Peyer's patch (tissue), 4 donors: ENCODE measurements at regions not wholly inside any gene's neighbourhood (a gene's known extent, or its start where the extent isn't known, plus 50 kb on each side); places are given as distances from the start of the nearest gene placed in this dataset.

Experiments used
- DNase-seq, 3 donors: peaks; one replicate each; pipeline ENCODE4 v3.0.0-alpha.2; 2017 to 2019
- H3K27ac ChIP-seq, 4 donors: fragments of 200-600 bp; sonication (generic); one replicate each; pipeline ENCODE4 v1.5.1; 2016 to 2019
- H3K27me3 ChIP-seq, 2 donors: fragments of 200-600 bp; sonication (generic); one replicate each; pipeline ENCODE4 v1.5.1; 2019
- H3K36me3 ChIP-seq, 3 donors: fragments of 200-600 bp; sonication (generic); one replicate each; pipeline ENCODE4 v1.5.1; 2016 to 2019
- H3K4me1 ChIP-seq, 4 donors: fragments of 200-600 bp; sonication (generic); one replicate each; pipeline ENCODE4 v1.5.1; 2016 to 2019
- H3K4me3 ChIP-seq, 4 donors: fragments of 200-600 bp; sonication (generic); 1 replicate in 3 of 4; 2 replicates in 1 of 4; pipeline ENCODE4 v1.5.1; 2016 to 2019; ENCODE audit warnings: mild to moderate bottlenecking in 1 of 4
- H3K9me3 ChIP-seq, 4 donors: fragments of 200-600 bp; sonication (generic); one replicate each; pipeline ENCODE4 v1.5.1; 2016 to 2019; ENCODE audit warnings: mild to moderate bottlenecking in 1 of 4
- POLR2A ChIP-seq, 2 donors: fragments of 450-650 bp; IDR thresholded peaks; one replicate each; pipeline ENCODE4 v1.5.1; 2017; ENCODE audit warnings: antibody characterized with exemption in 2 of 2, mild to moderate bottlenecking in 2 of 2, moderate library complexity in 2 of 2
- TF ChIP-seq, protein P1 (sequence below), 6 experiments: fragments of 450-650 bp in 4 of 6; fragments of 200-600 bp in 2 of 6; sonication (generic) in 1 of 6; IDR thresholded peaks; one replicate each; pipeline ENCODE4 v1.5.1; 2017 to 2019; ENCODE audit warnings: antibody characterized with exemption in 6 of 6, mild to moderate bottlenecking in 3 of 6, moderate library complexity in 1 of 6

DNA sequence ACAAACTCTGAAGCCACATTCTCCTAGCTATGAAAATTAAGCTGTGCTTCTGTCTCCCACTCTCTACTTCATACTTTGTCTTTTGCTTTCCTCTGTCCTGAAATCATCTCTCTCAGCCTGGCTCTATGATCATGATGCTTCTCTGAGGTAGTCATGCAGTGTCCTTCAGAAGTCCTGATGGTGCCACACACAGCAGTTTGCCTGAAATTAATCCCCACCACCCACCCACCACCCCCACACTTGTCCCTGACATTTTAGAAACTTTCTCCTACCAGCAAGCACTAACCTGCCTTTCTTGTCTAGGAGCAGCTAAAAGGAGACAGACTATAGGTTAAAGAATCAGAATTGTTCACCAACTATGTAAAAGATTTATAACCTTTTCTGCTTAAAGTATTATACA is 282.2 kb upstream of the FAM174A start:
- no peaks in the 10 kb centered on the region for H3K27me3 ChIP-seq
- H3K27ac ChIP-seq = no peak overlapping the region

DNA sequence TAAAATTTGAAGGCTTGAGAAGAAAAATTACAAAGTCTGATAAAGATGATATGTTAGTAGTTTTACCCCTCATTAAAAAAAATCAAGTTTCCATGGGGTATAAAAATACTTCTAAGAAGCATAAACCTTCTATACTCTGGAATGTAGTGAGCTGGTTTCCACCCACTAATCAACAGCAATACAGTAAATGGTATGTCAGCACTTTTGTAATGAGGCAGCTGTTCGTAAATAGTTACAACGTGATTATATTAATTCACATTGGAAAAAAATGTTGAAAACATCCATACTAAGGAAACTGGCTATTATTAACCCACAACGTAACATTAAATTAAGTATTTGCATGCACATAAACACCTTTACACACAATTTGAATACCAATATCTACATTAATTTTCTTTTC is 283.1 kb upstream of the FAM174A start:
- TF ChIP-seq, protein P1, sequence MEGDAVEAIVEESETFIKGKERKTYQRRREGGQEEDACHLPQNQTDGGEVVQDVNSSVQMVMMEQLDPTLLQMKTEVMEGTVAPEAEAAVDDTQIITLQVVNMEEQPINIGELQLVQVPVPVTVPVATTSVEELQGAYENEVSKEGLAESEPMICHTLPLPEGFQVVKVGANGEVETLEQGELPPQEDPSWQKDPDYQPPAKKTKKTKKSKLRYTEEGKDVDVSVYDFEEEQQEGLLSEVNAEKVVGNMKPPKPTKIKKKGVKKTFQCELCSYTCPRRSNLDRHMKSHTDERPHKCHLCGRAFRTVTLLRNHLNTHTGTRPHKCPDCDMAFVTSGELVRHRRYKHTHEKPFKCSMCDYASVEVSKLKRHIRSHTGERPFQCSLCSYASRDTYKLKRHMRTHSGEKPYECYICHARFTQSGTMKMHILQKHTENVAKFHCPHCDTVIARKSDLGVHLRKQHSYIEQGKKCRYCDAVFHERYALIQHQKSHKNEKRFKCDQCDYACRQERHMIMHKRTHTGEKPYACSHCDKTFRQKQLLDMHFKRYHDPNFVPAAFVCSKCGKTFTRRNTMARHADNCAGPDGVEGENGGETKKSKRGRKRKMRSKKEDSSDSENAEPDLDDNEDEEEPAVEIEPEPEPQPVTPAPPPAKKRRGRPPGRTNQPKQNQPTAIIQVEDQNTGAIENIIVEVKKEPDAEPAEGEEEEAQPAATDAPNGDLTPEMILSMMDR (IDR thresholded peaks at IDR 0.05) = no peak
- TF ChIP-seq POLR2A (IDR thresholded peaks at IDR 0.05) = no peak
- H3K27me3 ChIP-seq = no peaks in the 10 kb centered on the region
- H3K4me1 ChIP-seq = no peaks in the 10 kb centered on the region
- H3K4me3 ChIP-seq = no peak overlapping the region
- H3K36me3 ChIP-seq = no peaks in the 10 kb centered on the region
- DNase-seq = no peak
- H3K9me3 ChIP-seq = no peaks in the 10 kb centered on the region
- no peak overlapping the region for H3K27ac ChIP-seq

More for the DNA sequence above, 282.2 kb upstream of the FAM174A start:
- H3K4me1 ChIP-seq = no peaks in the 10 kb centered on the region
- no peaks in the 10 kb centered on the region for H3K36me3 ChIP-seq
- no peak for TF ChIP-seq POLR2A (IDR thresholded peaks at IDR 0.05)
- TF ChIP-seq, protein P1 (IDR thresholded peaks at IDR 0.05) = no peak
- DNase-seq = no peak
- no peak overlapping the region for H3K4me3 ChIP-seq
- no peaks in the 10 kb centered on the region for H3K9me3 ChIP-seq

DNA sequence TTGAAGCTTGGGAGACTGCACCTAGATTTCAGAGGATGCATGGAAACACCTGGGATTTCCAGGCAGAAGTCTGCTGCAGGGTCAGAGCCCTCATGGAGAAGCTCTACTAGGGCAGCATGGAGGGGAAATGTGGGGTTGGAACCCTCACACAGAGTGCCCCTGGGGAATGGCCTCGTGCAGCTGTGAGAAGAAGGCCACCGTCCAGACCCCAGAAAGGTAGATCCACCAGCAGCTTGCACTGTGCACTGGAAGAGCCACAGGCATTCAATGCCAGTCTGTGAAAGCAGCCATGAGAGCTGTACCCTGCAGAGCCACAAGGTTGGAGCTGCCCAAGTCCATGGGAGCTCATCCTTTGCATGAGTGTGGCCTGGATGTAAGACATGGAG is 285.3 kb upstream of the FAM174A start:
- H3K27ac ChIP-seq = no peak overlapping the region
- H3K4me3 ChIP-seq = no peak overlapping the region
- H3K4me1 ChIP-seq = no peaks in the 10 kb centered on the region
- TF ChIP-seq, protein P1 (IDR thresholded peaks at IDR 0.05) = no peak
- no peak for TF ChIP-seq POLR2A (IDR thresholded peaks at IDR 0.05)
- H3K27me3 ChIP-seq = no peaks in the 10 kb centered on the region
- H3K9me3 ChIP-seq = no peaks in the 10 kb centered on the region
- DNase-seq = no peak
- H3K36me3 ChIP-seq = no peaks in the 10 kb centered on the region

DNA sequence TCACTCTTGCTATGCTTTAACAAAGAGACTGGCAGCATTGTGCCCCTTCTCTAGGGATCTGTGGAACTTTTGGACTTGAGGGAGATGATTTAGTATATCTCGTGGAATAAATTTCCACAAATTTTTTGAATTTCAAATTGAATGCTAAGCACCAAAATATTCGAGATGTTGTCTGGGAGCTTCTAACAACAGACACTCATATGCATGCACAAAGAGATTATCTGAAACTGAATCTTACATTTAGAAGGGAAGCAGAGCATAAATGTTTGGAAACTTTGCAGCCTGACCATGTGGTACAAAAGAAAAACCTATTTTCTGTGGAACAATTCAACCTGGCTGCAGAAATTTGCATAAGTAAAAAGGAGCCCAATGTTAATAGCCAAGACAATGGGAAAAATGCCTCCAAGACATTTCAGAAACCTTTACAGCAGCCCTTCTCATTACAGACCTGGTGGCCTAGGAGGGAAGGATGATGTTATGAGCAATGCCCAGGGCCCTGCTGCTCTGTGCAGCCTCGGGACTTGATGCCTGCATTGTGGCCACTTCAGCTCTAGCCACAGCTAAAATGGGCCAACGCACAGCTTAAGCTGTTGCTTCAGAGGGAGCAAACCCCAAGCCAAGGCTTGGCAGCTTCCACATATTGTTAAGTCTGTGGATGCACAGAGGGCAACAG is 285.8 kb upstream of the FAM174A start:
- Histone ChIP-seq H3K36me3 (no peaks in the 10 kb centered on the region), H3K4me1 (no peaks in the 10 kb centered on the region), H3K27ac (no peak overlapping the region), H3K27me3 (no peaks in the 10 kb centered on the region), H3K4me3 (no peak overlapping the region), H3K9me3 (no peaks in the 10 kb centered on the region)
- no peak for TF ChIP-seq POLR2A (IDR thresholded peaks at IDR 0.05)
- TF ChIP-seq, protein P1 (IDR thresholded peaks at IDR 0.05) = no peak
- no peak for DNase-seq

GRCh38 chr5:100232736-100233135 is 302.4 kb upstream of the FAM174A start:
- H3K36me3 ChIP-seq = no peaks in the 10 kb centered on the region
- TF ChIP-seq, protein P1 (IDR thresholded peaks at IDR 0.05) = no peak
- no peak for TF ChIP-seq POLR2A (IDR thresholded peaks at IDR 0.05)
- H3K4me3 ChIP-seq = no peak overlapping the region
- DNase-seq = no peak
- no peak overlapping the region for H3K27ac ChIP-seq
- H3K9me3 ChIP-seq = no peaks in the 10 kb centered on the region
- no peaks in the 10 kb centered on the region for H3K27me3 ChIP-seq
- H3K4me1 ChIP-seq = no peaks in the 10 kb centered on the region

DNA sequence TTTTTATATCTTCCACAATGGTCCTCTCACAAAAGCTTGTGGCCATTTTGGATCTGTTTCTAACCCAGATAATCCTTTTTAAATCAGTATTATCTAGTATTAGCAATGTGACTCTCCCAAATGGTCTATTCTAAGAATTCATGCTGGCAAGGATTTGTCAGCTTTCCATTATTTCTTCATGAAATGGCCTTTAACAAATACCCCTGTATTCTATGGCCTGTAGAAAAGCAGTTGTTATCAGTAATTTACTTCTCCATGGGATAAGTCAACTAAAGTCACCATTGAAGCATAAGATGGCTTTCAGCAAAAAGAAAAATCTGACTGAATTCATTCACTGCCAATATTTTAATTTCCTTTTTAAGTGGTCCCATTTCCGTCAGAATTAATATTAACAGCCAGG is 346.4 kb upstream of the FAM174A start:
- H3K27ac ChIP-seq = no peak overlapping the region
- no peaks in the 10 kb centered on the region for H3K27me3 ChIP-seq

More for the DNA sequence above, 346.4 kb upstream of the FAM174A start:
- H3K9me3 ChIP-seq = no peaks in the 10 kb centered on the region
- TF ChIP-seq, protein P1 (IDR thresholded peaks at IDR 0.05) = no peak
- H3K4me1 ChIP-seq = no peaks in the 10 kb centered on the region
- DNase-seq = no peak
- no peak overlapping the region for H3K4me3 ChIP-seq
- H3K36me3 ChIP-seq = no peaks in the 10 kb centered on the region
